Keratinocyte (primary cell): ENCODE measurements at regions not wholly inside any gene's neighbourhood (a gene's known extent, or its start where the extent isn't known, plus 50 kb on each side); places are given as distances from the start of the nearest gene placed in this dataset.

Experiments
- EZH2 ChIP-seq: IDR thresholded peaks from one replicate; pipeline ENCODE4 v1.6.1; 2012; ENCODE audit warnings: inconsistent platforms, mild to moderate bottlenecking, low read length, moderate library complexity
- TF ChIP-seq, protein P1 (sequence below), 3 experiments: IDR thresholded peaks in 1 of 3; conservative IDR thresholded peaks in 1 of 3; optimal IDR thresholded peaks in 1 of 3; 2 replicates in 2 of 3; 3 replicates in 1 of 3; pipeline versions ENCODE3 to v1.5.1; 2011; ENCODE audit warnings: low read length in 3 of 3, mild to moderate bottlenecking in 3 of 3, moderate library complexity in 2 of 3, control low read depth in 1 of 3, inconsistent platforms in 1 of 3; ENCODE audit not compliant: insufficient read depth in 2 of 3; ENCODE audit errors: extremely low read depth in 1 of 3

DNA sequence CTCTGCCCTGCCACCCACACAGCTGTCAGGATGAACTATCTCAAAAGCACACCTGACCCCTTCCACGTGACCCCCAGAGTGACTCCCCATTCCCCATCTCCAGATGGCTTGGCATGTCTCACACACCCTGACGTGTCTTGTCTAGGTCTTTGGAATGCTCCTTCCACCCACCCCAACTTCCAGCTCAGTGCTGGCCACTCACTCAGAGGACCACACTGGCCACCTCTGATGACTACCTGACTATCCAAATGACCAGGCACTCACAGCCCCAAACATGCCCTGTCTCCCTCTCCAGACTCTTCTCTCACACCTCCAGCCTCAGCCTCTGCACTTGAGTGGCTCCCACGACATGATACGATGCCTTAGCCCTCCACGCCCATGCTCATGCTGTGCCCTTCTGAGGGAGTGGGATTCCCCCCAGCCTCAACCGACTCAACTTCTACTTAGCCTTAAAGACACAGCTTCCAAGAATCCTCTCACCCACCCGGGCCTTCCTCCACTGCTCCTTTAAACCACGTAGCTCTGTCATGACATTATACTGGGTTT lies 259.4 kb downstream of the BUD13 start:
- no peak for TF ChIP-seq EZH2
- TF ChIP-seq, protein P1, sequence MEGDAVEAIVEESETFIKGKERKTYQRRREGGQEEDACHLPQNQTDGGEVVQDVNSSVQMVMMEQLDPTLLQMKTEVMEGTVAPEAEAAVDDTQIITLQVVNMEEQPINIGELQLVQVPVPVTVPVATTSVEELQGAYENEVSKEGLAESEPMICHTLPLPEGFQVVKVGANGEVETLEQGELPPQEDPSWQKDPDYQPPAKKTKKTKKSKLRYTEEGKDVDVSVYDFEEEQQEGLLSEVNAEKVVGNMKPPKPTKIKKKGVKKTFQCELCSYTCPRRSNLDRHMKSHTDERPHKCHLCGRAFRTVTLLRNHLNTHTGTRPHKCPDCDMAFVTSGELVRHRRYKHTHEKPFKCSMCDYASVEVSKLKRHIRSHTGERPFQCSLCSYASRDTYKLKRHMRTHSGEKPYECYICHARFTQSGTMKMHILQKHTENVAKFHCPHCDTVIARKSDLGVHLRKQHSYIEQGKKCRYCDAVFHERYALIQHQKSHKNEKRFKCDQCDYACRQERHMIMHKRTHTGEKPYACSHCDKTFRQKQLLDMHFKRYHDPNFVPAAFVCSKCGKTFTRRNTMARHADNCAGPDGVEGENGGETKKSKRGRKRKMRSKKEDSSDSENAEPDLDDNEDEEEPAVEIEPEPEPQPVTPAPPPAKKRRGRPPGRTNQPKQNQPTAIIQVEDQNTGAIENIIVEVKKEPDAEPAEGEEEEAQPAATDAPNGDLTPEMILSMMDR (optimal IDR thresholded peaks at IDR 0.05 in 1 of 3, IDR thresholded peaks at IDR 0.05 in 1 of 3, conservative IDR thresholded peaks at IDR 0.05 in 1 of 3; ENCODE audit: extremely low read depth in 1 of 3, insufficient read depth in 2 of 3, low read length in 3 of 3), result no peak
